ENCODE measurements at regions not wholly inside any gene's neighbourhood (a gene's known extent, or its start where the extent isn't known, plus 50 kb on each side); places are given as distances from the start of the nearest gene placed in this dataset.
A peak's percentile ranks its signal among the peaks of the same experiment; 100 is the strongest.
"Not testable (repeated sequence)": the region's sequence is repeated elsewhere in the genome, so short reads cannot be mapped to it uniquely, and the experiment has no call there.

DNA sequence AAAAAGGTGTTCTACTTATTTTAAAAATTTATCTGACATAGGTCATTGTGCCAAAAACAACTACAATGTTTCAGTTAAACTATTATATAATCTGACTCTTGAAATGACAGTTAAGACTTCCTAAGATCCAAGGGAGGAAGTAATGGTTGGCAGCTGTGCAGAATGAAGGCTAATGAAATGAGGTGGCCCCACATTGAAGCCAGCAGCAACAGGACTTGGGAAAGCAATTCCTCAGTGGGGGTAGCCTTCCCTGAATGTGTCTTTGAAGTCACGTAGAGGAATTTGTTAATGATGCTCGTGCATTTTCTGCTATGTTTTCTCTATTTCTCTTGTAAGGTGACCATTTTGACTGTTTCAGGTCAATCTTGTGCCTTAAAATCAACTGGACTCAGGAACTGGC, 162.4 kb upstream of the DAAM1 start:
- no peaks in the 10 kb centered on the region for H3K4me1 ChIP-seq (ENCODE audit: control insufficient read depth, insufficient read depth, low read length)
- no peak overlapping the region for H3K27ac Mint-ChIP-seq
- TF ChIP-seq, protein P1, sequence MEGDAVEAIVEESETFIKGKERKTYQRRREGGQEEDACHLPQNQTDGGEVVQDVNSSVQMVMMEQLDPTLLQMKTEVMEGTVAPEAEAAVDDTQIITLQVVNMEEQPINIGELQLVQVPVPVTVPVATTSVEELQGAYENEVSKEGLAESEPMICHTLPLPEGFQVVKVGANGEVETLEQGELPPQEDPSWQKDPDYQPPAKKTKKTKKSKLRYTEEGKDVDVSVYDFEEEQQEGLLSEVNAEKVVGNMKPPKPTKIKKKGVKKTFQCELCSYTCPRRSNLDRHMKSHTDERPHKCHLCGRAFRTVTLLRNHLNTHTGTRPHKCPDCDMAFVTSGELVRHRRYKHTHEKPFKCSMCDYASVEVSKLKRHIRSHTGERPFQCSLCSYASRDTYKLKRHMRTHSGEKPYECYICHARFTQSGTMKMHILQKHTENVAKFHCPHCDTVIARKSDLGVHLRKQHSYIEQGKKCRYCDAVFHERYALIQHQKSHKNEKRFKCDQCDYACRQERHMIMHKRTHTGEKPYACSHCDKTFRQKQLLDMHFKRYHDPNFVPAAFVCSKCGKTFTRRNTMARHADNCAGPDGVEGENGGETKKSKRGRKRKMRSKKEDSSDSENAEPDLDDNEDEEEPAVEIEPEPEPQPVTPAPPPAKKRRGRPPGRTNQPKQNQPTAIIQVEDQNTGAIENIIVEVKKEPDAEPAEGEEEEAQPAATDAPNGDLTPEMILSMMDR (conservative IDR thresholded peaks at IDR 0.05): no peak

DNA sequence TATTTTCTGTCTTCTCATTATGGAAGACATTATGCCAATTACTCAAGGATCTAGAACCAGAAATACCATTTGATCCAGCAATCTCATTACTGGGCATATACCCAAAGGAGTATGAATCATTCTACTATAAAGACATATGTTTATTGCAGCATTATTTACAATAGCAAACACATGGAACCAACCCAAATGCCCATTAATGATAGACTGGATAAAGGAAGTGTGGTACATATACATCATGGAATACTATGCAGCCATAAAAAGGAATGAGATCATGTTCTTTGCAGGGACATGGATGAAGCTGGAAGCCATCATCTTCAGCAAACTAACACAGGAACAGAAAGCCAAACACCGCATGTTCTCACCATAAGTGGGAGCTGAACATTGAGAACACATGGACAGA, 161.8 kb upstream of the DAAM1 start:
- not testable (repeated sequence) for H3K4me3 Mint-ChIP-seq; H3K27me3 ChIP-seq (ENCODE audit: control insufficient read depth, insufficient read depth, low read length, poor library complexity, severe bottlenecking); H3K27me3 Mint-ChIP-seq (ENCODE audit: insufficient read depth); DNase-seq; H3K27ac ChIP-seq (ENCODE audit: low read depth, low read length); H3K36me3 Mint-ChIP-seq (ENCODE audit: low read depth); H3K4me1 Mint-ChIP-seq; H3K4me1 ChIP-seq (ENCODE audit: control insufficient read depth, insufficient read depth, low read length); H3K4me3 ChIP-seq (ENCODE audit: low read length); H3K9me3 Mint-ChIP-seq; H3K9me3 ChIP-seq (ENCODE audit: control insufficient read depth, low read length); H3K9ac ChIP-seq (ENCODE audit: extremely low read depth, low read length, poor library complexity, severe bottlenecking); H3K27ac Mint-ChIP-seq; H3K36me3 ChIP-seq (ENCODE audit: control insufficient read depth, insufficient read depth, low read length)
- 88% methylated on average over 1 of the region's 1 CpG; no CpG with 5 or more reads in 1 of the 2 experiments for WGBS, 2 experiments (ENCODE audit: insufficient coverage in 1 of 2, insufficient read length in 1 of 2)

More for the DNA sequence above, 162.4 kb upstream of the DAAM1 start:
- no peak overlapping the region for H3K4me3 ChIP-seq (ENCODE audit: low read length)
- no peaks in the 10 kb centered on the region for H3K27me3 ChIP-seq (ENCODE audit: control insufficient read depth, insufficient read depth, low read length, poor library complexity, severe bottlenecking)
- H3K9me3 ChIP-seq (ENCODE audit: control insufficient read depth, low read length): no peaks in the 10 kb centered on the region
- H3K36me3 ChIP-seq (ENCODE audit: control insufficient read depth, insufficient read depth, low read length): no peaks in the 10 kb centered on the region
- peaks cover 4% of the 10 kb centered on the region for H3K4me1 Mint-ChIP-seq
- H3K27ac ChIP-seq (ENCODE audit: low read depth, low read length): no peak overlapping the region
- H3K4me3 Mint-ChIP-seq: no peak overlapping the region
- no peaks in the 10 kb centered on the region for H3K9me3 Mint-ChIP-seq
- WGBS, 2 experiments (ENCODE audit: insufficient coverage in 1 of 2, insufficient read length in 1 of 2): 93 to 100% methylated on average over 1 to 2 of the region's 2 CpGs
- no peak for DNase-seq
- H3K9ac ChIP-seq (ENCODE audit: extremely low read depth, low read length, poor library complexity, severe bottlenecking): no peak overlapping the region
- no peaks in the 10 kb centered on the region for H3K36me3 Mint-ChIP-seq (ENCODE audit: low read depth)
- no peaks in the 10 kb centered on the region for H3K27me3 Mint-ChIP-seq (ENCODE audit: insufficient read depth)

DNA sequence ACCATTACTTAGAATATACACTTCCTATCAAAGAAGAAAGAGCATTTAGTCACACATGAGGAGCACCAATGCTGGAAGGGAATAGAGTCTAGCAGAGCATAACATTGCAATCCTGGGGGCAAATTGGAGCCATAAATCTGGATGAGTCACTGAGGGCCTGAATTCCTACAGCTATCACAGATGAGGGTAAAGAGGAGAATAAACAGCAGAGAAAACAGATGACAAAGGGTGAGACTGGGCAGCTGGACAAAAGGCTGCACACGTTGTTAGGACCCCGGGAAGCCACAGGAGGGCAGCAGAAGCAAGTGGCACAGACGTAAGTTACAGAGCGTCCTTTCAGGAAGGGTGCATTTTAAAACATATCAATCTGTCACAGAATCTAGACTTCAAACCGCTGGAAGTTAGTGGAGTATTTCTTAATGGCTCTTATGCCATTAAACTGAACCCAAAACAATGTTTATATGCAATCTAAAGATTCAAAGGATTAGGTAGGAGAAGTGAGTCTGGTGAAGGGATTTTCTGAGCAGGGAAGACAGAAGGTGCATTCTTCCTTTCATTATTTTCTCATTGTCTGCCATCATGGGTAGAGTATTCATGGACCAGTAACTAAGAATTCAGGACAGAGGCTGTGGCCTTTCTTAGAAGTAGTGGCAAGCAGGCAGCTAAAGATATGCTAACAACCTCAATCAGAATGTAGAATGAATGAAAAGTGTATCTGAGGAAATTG, 159.8 kb upstream of the DAAM1 start:
- no peak overlapping the region for H3K4me3 Mint-ChIP-seq
- DNase-seq: peak; percentile 79
- no peaks in the 10 kb centered on the region for H3K36me3 ChIP-seq (ENCODE audit: control insufficient read depth, insufficient read depth, low read length)
- H3K27ac Mint-ChIP-seq: no peak overlapping the region
- peaks cover 4% of the 10 kb centered on the region for H3K4me1 Mint-ChIP-seq
- no peaks in the 10 kb centered on the region for H3K27me3 ChIP-seq (ENCODE audit: control insufficient read depth, insufficient read depth, low read length, poor library complexity, severe bottlenecking)
- H3K27ac ChIP-seq (ENCODE audit: low read depth, low read length): peak overlapping the region; percentile 59
- no peak overlapping the region for H3K9ac ChIP-seq (ENCODE audit: extremely low read depth, low read length, poor library complexity, severe bottlenecking)
- TF ChIP-seq, protein P1 (conservative IDR thresholded peaks at IDR 0.05): peak; percentile 92
- no peaks in the 10 kb centered on the region for H3K9me3 ChIP-seq (ENCODE audit: control insufficient read depth, low read length)
- no peaks in the 10 kb centered on the region for H3K27me3 Mint-ChIP-seq (ENCODE audit: insufficient read depth)
- H3K36me3 Mint-ChIP-seq (ENCODE audit: low read depth): no peaks in the 10 kb centered on the region
- H3K4me1 ChIP-seq (ENCODE audit: control insufficient read depth, insufficient read depth, low read length): no peaks in the 10 kb centered on the region
- H3K9me3 Mint-ChIP-seq: no peaks in the 10 kb centered on the region
- WGBS, 2 experiments (ENCODE audit: insufficient coverage in 1 of 2, insufficient read length in 1 of 2): 0 to 11% methylated on average over 3 to 5 of the region's 5 CpGs
- H3K4me3 ChIP-seq (ENCODE audit: low read length): no peak overlapping the region

DNA sequence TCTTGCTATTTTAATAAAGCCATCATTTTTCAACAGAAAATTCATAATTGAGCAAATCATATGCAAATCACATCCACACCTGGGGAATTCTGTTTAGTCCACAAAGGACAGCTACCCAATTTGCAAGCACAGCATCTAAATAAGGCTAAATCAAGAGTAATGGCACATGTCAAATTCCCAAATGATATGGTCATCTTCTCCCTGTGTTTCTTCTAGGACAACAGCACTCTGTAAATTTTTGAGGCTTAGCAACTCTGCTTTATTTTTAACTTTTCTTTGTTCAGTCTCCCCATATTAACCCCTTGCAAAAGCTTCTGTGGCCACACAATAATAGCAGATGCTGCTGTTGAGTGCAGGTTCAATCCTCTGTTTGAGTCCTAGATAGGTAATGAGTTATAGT, 155.6 kb upstream of the DAAM1 start:
- Histone ChIP-seq H3K27ac (ENCODE audit: low read depth, low read length) (no peak overlapping the region), H3K36me3 (ENCODE audit: control insufficient read depth, insufficient read depth, low read length) (no peaks in the 10 kb centered on the region), H3K9ac (ENCODE audit: extremely low read depth, low read length, poor library complexity, severe bottlenecking) (no peak overlapping the region), H3K4me3 (ENCODE audit: low read length) (no peak overlapping the region), H3K4me1 (ENCODE audit: control insufficient read depth, insufficient read depth, low read length) (no peaks in the 10 kb centered on the region), H3K27me3 (ENCODE audit: control insufficient read depth, insufficient read depth, low read length, poor library complexity, severe bottlenecking) (no peaks in the 10 kb centered on the region), H3K9me3 (ENCODE audit: control insufficient read depth, low read length) (no peaks in the 10 kb centered on the region)
- Mint-ChIP-seq H3K36me3 (ENCODE audit: low read depth) (no peaks in the 10 kb centered on the region), H3K27me3 (ENCODE audit: insufficient read depth) (no peaks in the 10 kb centered on the region), H3K9me3 (peaks cover 3% of the 10 kb centered on the region), H3K27ac (no peak overlapping the region), H3K4me3 (no peak overlapping the region), H3K4me1 (peaks cover 4% of the 10 kb centered on the region)
- TF ChIP-seq, protein P1 (conservative IDR thresholded peaks at IDR 0.05): no peak
- no peak for DNase-seq

Measured in endodermal cell (in vitro differentiated cells).